ENCODE measurements at regions not wholly inside any gene's neighbourhood (a gene's known extent, or its start where the extent isn't known, plus 50 kb on each side); places are given as distances from the start of the nearest gene placed in this dataset.

DNA sequence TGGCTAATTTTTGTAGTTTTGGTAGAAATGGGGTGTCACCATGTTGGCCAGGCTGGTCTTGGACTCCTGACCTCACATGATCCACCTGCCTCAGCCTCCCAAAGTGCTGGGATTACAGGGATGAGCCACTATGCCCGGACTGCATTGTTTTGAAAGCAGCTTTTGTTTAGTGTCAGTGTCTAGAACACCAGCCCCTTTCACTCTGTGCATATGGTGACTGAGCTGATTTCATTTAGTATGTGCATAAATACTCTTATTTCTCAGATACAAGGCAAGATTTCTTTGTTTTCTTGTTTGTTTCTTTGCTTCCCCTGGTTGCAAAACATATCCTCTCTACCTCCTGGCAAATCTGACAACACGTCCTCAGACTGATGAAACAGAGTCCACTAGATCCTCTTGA is 152.8 kb upstream of the CHD6 start:
- no peaks in the 10 kb centered on the region for H3K9me3 ChIP-seq (ENCODE audit: control insufficient read depth in 2 of 2, insufficient read depth in 1 of 2, low read length in 1 of 2)

DNA sequence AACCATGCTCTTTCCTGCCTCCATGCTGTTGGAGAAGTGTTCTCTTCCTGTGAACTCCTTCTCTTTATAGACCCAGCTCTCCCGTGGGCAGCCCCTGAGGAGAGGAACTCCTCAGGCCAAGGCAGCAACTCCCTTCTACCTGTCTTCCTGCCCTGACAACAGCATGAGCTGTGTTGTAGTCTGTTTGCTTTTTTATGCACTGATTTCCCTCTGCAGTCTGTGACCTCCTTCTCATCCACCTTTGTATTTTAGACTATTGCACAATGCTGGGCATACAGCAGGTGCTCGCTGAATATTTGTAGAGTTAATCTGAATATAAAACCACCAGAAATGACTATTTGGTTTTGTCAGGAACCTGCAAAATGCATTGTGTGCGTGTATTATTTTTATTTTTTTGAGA is 152.2 kb upstream of the CHD6 start:
- Histone ChIP-seq H3K4me1 (ENCODE audit: control insufficient read depth in 2 of 2, insufficient read depth in 2 of 2, low read length in 2 of 2) (no peaks in the 10 kb centered on the region), H3K9me3 (ENCODE audit: control insufficient read depth in 2 of 2, insufficient read depth in 1 of 2, low read length in 1 of 2) (no peaks in the 10 kb centered on the region), H3K27ac (ENCODE audit: low read depth in 1 of 2, low read length in 1 of 2) (no peak overlapping the region), H3K36me3 (ENCODE audit: control insufficient read depth in 2 of 2, insufficient read depth in 2 of 2, low read length in 1 of 2) (no peaks in the 10 kb centered on the region), H3K27me3 (ENCODE audit: control insufficient read depth in 2 of 2, insufficient read depth in 1 of 2, low read length in 1 of 2) (no peaks in the 10 kb centered on the region), H3K4me3 (ENCODE audit: low read length in 2 of 2) (no peak overlapping the region)
- no peak for DNase-seq (ENCODE audit: low read depth in 6 of 9, low spot score in 9 of 9)
- 48% methylated on average over 3 of the region's 3 CpGs for WGBS

More for the DNA sequence above, 152.8 kb upstream of the CHD6 start:
- no peaks in the 10 kb centered on the region for H3K27me3 ChIP-seq (ENCODE audit: control insufficient read depth in 2 of 2, insufficient read depth in 1 of 2, low read length in 1 of 2)
- H3K4me3 ChIP-seq (ENCODE audit: low read length in 2 of 2), result no peak overlapping the region
- no peaks in the 10 kb centered on the region for H3K36me3 ChIP-seq (ENCODE audit: control insufficient read depth in 2 of 2, insufficient read depth in 2 of 2, low read length in 1 of 2)
- WGBS, result 77% methylated on average over 2 of the region's 2 CpGs
- H3K27ac ChIP-seq (ENCODE audit: low read depth in 1 of 2, low read length in 1 of 2), result no peak overlapping the region
- no peak for DNase-seq (ENCODE audit: low read depth in 6 of 9, low spot score in 9 of 9)
- no peaks in the 10 kb centered on the region for H3K4me1 ChIP-seq (ENCODE audit: control insufficient read depth in 2 of 2, insufficient read depth in 2 of 2, low read length in 2 of 2)

DNA sequence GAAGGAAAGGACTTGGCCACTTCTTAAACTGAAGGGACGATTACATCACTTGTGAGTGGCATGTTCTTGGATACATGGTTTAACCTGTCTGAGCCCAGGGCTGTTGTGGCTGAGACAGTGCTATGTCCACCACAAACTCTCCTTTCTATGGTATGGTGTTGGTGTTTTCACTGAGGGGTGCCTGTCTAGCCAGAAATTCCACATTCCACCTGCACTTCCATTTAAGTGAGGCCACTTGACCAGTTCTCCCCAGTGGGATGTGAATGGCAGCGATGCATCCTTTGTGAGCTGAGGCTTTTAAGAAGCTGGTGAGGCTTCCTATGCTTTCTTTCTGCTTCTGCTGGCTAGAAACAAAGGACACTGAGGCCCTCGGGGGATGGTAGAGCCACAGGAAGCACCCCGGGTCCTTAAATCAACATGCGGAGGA is 151.4 kb upstream of the CHD6 start:
- 28% methylated on average over 5 of the region's 5 CpGs for WGBS
- no peaks in the 10 kb centered on the region for H3K36me3 ChIP-seq (ENCODE audit: control insufficient read depth in 2 of 2, insufficient read depth in 2 of 2, low read length in 1 of 2)
- no peak for DNase-seq (ENCODE audit: low read depth in 6 of 9, low spot score in 9 of 9)
- no peaks in the 10 kb centered on the region for H3K27me3 ChIP-seq (ENCODE audit: control insufficient read depth in 2 of 2, insufficient read depth in 1 of 2, low read length in 1 of 2)
- H3K9me3 ChIP-seq (ENCODE audit: control insufficient read depth in 2 of 2, insufficient read depth in 1 of 2, low read length in 1 of 2), result no peaks in the 10 kb centered on the region
- H3K4me1 ChIP-seq (ENCODE audit: control insufficient read depth in 2 of 2, insufficient read depth in 2 of 2, low read length in 2 of 2), result no peaks in the 10 kb centered on the region
- no peak overlapping the region for H3K4me3 ChIP-seq (ENCODE audit: low read length in 2 of 2)
- no peak overlapping the region for H3K27ac ChIP-seq (ENCODE audit: low read depth in 1 of 2, low read length in 1 of 2)

DNA sequence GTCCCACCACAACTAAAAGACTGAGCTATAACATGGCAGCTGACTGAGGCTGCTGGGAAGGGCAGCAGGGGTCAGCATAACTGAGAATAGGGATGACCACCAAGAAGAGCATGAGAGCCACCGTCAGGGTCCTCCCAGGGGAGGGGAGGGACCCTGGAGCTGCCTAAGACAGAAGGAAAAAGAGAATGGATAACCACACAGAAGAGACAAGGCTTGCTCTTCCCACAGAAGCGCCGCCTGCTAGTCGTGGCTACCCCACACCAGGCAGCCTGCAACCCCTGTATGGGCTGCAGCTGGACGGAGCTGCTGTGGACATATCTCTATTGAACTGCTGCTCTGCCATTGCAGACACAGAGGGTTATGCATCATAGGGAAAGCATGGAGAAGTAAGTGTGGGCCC is 132.0 kb upstream of the CHD6 start:
- WGBS, result 90% methylated on average over 5 of the region's 5 CpGs
- DNase-seq (ENCODE audit: low read depth in 6 of 9, low spot score in 9 of 9), result no peak
- no peaks in the 10 kb centered on the region for H3K27me3 ChIP-seq (ENCODE audit: control insufficient read depth in 2 of 2, insufficient read depth in 1 of 2, low read length in 1 of 2)
- no peaks in the 10 kb centered on the region for H3K9me3 ChIP-seq (ENCODE audit: control insufficient read depth in 2 of 2, insufficient read depth in 1 of 2, low read length in 1 of 2)
- H3K4me3 ChIP-seq (ENCODE audit: low read length in 2 of 2), result no peak overlapping the region
- no peak overlapping the region for H3K27ac ChIP-seq (ENCODE audit: low read depth in 1 of 2, low read length in 1 of 2)
- H3K4me1 ChIP-seq (ENCODE audit: control insufficient read depth in 2 of 2, insufficient read depth in 2 of 2, low read length in 2 of 2), result no peaks in the 10 kb centered on the region
- no peaks in the 10 kb centered on the region for H3K36me3 ChIP-seq (ENCODE audit: control insufficient read depth in 2 of 2, insufficient read depth in 2 of 2, low read length in 1 of 2)

DNA sequence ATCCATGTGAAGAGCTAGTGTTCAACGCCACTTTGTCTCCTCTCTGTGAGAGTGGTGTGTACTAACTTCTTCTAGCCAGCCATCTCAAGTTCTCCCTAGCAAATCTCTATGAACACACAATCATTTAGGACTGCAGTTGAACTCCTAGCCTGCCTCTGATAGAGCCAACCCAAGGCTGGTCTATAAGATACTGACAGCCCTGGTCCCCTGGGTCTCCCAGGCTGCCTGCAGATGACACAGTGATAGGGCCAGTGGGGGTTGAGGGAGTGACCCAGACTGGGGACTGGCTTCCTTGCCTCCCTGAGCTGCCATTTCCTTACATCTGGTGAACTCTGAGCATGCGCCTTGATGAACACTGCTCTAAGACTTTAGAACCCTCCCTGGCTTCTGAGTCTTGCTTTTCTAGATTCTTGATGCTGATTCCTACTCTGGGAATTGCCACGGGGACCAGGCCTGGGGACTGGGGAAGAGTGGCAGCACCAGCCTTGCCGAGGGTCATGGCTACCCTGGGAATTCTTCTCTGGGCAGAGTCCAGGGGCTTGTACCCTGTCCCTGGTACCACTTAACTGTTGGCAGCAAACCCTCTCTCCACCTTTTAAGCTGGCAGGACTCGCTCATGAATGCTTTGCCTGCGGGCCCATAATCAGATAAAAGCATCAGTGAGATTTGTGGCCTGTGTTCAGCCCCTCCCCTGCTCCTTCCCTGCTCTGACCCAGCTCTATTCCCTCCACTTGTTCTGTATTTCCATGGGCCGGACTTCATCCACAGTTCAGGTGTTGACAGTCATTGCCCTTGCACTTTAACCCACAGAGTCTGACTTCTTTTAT is 130.8 kb upstream of the CHD6 start:
- H3K9me3 ChIP-seq (ENCODE audit: control insufficient read depth in 2 of 2, insufficient read depth in 1 of 2, low read length in 1 of 2), result no peaks in the 10 kb centered on the region
- WGBS, result 90% methylated on average over 7 of the region's 7 CpGs
- no peak overlapping the region for H3K4me3 ChIP-seq (ENCODE audit: low read length in 2 of 2)
- no peaks in the 10 kb centered on the region for H3K4me1 ChIP-seq (ENCODE audit: control insufficient read depth in 2 of 2, insufficient read depth in 2 of 2, low read length in 2 of 2)
- H3K27me3 ChIP-seq (ENCODE audit: control insufficient read depth in 2 of 2, insufficient read depth in 1 of 2, low read length in 1 of 2), result no peaks in the 10 kb centered on the region
- H3K36me3 ChIP-seq (ENCODE audit: control insufficient read depth in 2 of 2, insufficient read depth in 2 of 2, low read length in 1 of 2), result no peaks in the 10 kb centered on the region
- DNase-seq (ENCODE audit: low read depth in 6 of 9, low spot score in 9 of 9), result no peak
- no peak overlapping the region for H3K27ac ChIP-seq (ENCODE audit: low read depth in 1 of 2, low read length in 1 of 2)

DNA sequence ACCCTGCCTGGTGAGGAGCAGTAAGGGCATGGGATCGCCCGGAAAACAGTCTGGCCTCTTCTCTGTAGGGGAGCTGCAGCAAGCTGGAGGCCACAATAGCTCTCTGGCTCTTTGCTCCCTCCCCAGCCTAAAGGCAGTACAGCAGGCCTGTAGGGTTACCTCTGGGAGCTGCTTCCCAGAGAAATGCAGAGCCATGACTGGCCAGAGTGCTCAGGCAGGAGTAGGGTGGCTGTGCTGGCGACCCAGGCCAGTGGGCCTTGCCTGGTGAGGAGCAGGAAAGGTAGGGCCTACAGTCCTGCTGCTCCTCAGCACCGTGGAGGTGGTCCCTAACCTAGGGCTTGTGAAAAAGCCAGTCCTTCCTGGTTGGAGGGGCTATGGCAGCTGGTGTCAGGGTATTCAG is 129.9 kb upstream of the CHD6 start:
- Histone ChIP-seq H3K4me1 (ENCODE audit: control insufficient read depth in 2 of 2, insufficient read depth in 2 of 2, low read length in 2 of 2) (no peaks in the 10 kb centered on the region), H3K36me3 (ENCODE audit: control insufficient read depth in 2 of 2, insufficient read depth in 2 of 2, low read length in 1 of 2) (no peaks in the 10 kb centered on the region), H3K27me3 (ENCODE audit: control insufficient read depth in 2 of 2, insufficient read depth in 1 of 2, low read length in 1 of 2) (no peaks in the 10 kb centered on the region), H3K4me3 (ENCODE audit: low read length in 2 of 2) (no peak overlapping the region), H3K9me3 (ENCODE audit: control insufficient read depth in 2 of 2, insufficient read depth in 1 of 2, low read length in 1 of 2) (no peaks in the 10 kb centered on the region), H3K27ac (ENCODE audit: low read depth in 1 of 2, low read length in 1 of 2) (no peak overlapping the region)
- no peak for DNase-seq (ENCODE audit: low read depth in 6 of 9, low spot score in 9 of 9)
- WGBS, result 82% methylated on average over 4 of the region's 4 CpGs

DNA sequence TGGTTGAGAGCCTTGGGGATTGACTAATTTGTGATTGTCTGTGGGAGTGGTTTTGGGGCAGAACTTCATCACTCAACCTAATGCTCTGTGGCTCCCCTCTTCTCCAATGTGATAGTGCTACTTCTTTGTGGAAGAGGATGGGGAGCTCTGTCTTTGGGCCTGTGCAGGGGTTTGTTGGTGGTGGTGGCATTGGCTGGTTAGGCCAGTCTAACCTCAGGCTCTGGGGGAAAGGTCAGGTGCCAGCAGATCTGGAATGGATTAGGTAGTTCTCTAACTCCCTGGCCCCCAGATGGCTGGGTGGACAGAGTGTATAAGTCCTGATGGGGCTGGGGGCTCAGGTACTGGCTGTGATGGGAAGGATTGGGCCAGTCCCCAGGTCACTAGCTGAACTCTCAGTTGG is 129.0 kb upstream of the CHD6 start:
- Histone ChIP-seq H3K36me3 (ENCODE audit: control insufficient read depth in 2 of 2, insufficient read depth in 2 of 2, low read length in 1 of 2) (no peaks in the 10 kb centered on the region), H3K4me1 (ENCODE audit: control insufficient read depth in 2 of 2, insufficient read depth in 2 of 2, low read length in 2 of 2) (no peaks in the 10 kb centered on the region), H3K9me3 (ENCODE audit: control insufficient read depth in 2 of 2, insufficient read depth in 1 of 2, low read length in 1 of 2) (no peaks in the 10 kb centered on the region), H3K4me3 (ENCODE audit: low read length in 2 of 2) (no peak overlapping the region), H3K27me3 (ENCODE audit: control insufficient read depth in 2 of 2, insufficient read depth in 1 of 2, low read length in 1 of 2) (no peaks in the 10 kb centered on the region), H3K27ac (ENCODE audit: low read depth in 1 of 2, low read length in 1 of 2) (no peak overlapping the region)
- DNase-seq (ENCODE audit: low read depth in 6 of 9, low spot score in 9 of 9), result no peak

DNA sequence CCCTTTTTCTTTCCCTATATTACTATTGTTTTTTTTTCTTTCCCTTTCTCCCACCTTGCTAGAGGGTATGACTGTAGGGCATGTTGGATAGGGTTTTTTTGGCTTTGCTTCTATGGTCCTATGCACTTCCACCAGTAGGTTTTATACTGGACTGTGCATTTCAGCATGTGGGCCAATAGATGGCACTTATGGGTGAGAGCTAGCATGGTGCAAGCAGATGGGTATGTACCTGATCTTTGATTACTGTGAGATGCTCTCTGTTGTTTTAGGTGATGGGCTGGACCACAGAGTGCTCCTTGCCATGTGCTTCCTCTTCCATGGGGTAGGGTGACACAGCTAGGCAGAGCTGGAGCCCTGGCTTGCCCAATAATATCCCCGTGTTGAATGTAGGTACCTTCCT is 128.5 kb upstream of the CHD6 start:
- Histone ChIP-seq H3K27me3 (ENCODE audit: control insufficient read depth in 2 of 2, insufficient read depth in 1 of 2, low read length in 1 of 2) (no peaks in the 10 kb centered on the region), H3K27ac (ENCODE audit: low read depth in 1 of 2, low read length in 1 of 2) (no peak overlapping the region), H3K36me3 (ENCODE audit: control insufficient read depth in 2 of 2, insufficient read depth in 2 of 2, low read length in 1 of 2) (no peaks in the 10 kb centered on the region), H3K9me3 (ENCODE audit: control insufficient read depth in 2 of 2, insufficient read depth in 1 of 2, low read length in 1 of 2) (no peaks in the 10 kb centered on the region), H3K4me1 (ENCODE audit: control insufficient read depth in 2 of 2, insufficient read depth in 2 of 2, low read length in 2 of 2) (no peaks in the 10 kb centered on the region), H3K4me3 (ENCODE audit: low read length in 2 of 2) (no peak overlapping the region)
- no peak for DNase-seq (ENCODE audit: low read depth in 6 of 9, low spot score in 9 of 9)
- WGBS, result 89% methylated on average over 1 of the region's 1 CpG

DNA sequence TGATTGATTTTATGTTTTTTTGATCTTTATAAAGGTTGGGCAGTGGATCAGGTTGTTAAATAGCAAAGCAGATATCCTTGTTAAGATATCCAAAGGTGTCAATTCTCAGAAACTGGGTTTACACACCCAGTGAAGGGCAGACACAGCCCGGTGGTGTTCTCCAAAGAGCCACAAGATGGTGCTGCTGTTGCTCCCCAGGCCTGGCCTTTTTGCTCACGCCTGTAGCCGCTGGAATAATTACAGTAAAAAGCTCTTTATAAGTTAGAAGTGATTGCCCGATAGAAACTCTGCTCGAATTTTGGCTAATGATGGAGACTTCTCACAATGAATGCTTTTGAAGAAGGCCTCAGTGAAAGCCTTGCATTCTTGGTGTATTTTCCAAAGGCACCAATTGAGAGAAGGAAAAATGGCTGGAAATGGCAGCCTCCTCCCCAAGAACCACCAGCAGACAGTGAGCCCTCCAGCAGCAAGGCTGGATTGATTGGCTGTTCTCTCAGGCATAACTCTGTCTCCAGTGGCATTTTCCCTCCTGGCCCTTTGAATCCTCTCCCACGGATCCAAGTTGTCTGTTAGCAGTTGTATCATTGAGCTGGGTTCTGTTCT is 120.5 kb upstream of the CHD6 start:
- Histone ChIP-seq H3K9me3 (ENCODE audit: control insufficient read depth in 2 of 2, insufficient read depth in 1 of 2, low read length in 1 of 2) (no peaks in the 10 kb centered on the region), H3K4me3 (ENCODE audit: low read length in 2 of 2) (no peak overlapping the region), H3K27ac (ENCODE audit: low read depth in 1 of 2, low read length in 1 of 2) (no peak overlapping the region), H3K36me3 (ENCODE audit: control insufficient read depth in 2 of 2, insufficient read depth in 2 of 2, low read length in 1 of 2) (no peaks in the 10 kb centered on the region), H3K4me1 (ENCODE audit: control insufficient read depth in 2 of 2, insufficient read depth in 2 of 2, low read length in 2 of 2) (no peaks in the 10 kb centered on the region), H3K27me3 (ENCODE audit: control insufficient read depth in 2 of 2, insufficient read depth in 1 of 2, low read length in 1 of 2) (no peaks in the 10 kb centered on the region)
- 29% methylated on average over 6 of the region's 6 CpGs for WGBS
- DNase-seq (ENCODE audit: low read depth in 6 of 9, low spot score in 9 of 9), result peak in 2 of 9 donors; percentile 15 to 17

Data from thymus (tissue), 11 donors.